GM18520 (cell line): ENCODE measurements at regions not wholly inside any gene's neighbourhood (a gene's known extent, or its start where the extent isn't known, plus 50 kb on each side); places are given as distances from the start of the nearest gene placed in this dataset.

Experiments
- ATAC-seq: cut with Tn5 transposase; IDR thresholded peaks from one replicate; pipeline ENCODE4 v1.9.1; 2021; ENCODE audit not compliant: unreplicated experiment

DNA sequence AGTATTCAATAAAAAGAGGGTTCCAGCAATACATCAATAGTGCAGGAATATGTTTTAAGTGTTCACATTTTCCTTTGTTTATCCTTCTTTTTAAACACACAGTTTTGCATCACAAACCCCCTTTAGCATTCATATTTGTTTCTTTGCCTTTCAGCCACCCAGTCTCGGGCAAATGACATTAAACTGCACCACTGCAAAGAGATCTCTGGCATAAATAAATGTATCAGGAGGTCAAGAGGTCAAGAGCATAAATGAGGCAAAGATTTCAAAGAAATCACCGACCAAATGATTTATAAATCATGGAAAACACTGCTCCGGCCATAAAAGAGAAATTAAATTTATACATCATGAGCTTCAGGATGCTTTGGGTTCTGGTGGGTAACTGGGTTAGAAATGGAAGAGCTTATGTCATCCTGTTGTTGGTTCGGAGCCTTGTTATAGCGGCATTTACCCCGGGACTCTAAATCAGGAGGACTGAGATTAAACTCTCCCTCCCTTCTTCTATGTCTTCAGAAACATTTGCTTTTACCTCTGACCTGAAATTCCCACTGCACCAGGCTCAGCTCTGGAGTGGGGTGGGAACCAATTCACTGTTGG lies 449.6 kb upstream of the CLINT1 start:
- ATAC-seq: no peak

DNA sequence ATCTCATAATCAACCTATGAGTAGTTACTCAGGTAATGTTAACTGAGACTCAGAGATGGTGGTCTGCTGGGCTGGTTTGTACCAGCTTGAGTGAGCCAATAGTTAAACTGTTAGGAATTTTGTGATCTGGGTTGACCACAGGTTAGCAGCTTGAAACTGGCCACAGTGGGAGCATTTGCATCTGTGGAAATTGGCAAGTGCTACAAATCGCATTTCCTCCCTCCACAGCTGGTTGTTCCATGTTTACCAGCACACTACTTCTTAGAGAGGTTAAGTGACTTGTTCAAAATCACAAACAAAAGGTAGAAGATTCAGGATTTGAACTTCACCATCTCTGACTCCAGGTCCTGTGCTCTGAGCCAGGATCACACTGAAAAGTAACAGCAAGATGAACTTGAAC lies 446.9 kb upstream of the CLINT1 start:
- no peak for ATAC-seq

DNA sequence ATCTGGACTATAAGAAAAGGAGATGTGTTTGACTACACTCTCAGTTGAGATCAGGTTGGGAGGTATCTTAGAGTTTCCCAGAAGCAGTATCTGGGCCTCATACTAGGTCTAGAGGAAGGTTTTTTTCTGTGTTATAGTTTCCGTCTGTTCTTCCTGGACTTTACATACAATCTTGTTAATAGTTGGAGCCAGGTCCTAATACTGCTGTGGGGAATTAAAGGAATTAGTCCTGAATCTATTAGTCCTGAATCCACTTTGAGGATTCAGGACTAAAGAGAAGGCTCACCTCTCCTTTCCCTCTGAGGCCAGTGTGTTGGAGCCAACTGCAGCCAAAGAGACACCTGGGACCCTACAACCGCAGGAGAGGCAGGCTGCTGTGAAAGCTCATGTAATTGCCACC lies 445.7 kb upstream of the CLINT1 start:
- no peak for ATAC-seq

DNA sequence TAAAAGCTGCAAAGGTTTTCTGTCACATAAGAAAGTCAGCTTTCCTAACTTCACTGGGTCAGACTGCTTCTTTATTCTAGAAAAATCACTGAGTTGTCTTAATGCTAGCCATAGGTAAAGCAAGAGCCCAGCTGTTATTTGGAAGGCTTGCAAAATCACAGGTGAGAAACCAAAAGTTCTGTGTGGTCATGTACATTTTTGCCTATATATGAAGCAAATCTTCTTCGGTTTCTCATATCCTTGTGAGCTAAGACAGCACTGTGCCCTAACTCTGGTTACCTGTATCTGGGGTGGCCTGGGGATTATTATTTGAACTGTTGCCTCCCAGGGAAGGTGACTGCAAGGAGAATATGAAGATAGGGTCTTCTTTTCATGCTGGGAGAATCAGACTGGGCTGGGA lies 444.9 kb upstream of the CLINT1 start:
- no peak for ATAC-seq

DNA sequence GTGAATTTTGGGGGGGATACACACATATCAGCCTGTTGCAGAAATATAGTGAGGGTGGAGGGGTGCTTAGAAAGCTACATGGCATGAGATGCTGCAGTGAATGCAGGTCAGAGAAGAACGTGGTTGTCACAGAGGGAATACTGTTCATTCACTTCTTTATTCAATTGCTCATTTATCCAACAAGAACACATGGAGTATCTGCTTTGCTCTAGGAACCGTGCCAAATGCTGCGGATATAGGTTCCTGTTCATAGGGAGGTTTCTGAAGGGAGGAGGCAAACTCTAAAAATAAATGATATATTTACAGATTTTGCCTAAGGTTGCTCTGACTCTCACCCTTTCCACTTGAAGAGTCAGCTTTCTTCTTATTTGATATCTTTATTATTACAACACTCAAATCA lies 444.3 kb upstream of the CLINT1 start:
- no peak for ATAC-seq

DNA sequence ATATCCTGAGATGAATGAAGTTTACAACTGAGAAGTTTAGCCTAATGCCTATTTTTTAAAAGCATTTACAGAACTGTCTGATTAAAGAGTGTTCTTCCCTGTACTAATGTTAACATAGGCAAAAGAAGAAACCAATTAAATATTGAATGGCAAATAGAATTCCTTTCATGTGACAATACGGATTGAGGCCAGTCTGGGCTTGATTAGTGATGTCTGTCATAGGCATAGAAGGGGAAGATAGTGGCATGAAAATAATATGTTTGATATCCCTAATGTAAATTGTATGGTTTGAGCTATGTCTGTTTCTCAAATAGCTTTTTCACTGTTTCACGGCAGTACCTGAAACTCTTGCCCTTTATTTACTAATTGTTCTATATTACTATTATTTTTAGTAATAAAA lies 443.1 kb upstream of the CLINT1 start:
- no peak for ATAC-seq

DNA sequence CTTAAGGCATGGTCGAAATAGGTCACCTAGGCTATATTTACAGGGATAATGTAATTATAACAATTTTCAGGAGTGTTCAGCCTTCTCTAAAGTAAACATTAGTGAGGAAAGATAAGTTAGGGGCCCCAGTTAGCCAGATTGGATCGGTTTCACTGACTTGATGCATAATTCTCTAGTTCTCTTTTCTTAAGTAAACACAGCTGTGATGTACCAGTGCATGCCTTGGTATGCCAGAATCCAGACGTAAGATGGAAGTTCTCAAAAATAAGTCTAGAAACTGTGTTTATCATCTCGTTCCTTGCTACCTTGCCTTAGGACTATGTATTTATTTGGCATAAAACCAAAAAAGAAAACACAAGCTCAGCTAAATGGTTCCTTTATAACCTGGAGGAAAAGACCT lies 442.2 kb upstream of the CLINT1 start:
- no peak for ATAC-seq

DNA sequence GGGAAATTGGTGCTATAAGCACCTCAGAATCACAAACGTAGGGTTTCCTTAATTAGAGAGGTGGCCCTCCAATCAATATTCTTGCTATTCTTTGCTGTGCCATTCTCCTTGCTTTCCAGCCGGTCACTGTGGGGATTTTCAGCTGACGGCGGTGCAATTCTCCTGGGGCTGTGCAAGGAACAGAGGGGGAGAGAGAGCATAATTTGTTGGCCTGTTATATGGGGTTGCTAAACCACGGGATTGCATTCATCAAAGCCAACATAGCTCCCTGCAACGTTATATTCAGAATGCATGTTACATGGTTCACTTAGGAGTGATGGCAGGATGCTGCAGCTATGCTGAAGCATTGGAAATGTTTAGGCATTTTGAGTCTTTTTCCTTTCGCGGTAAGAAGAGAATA lies 441.3 kb upstream of the CLINT1 start:
- no peak for ATAC-seq

DNA sequence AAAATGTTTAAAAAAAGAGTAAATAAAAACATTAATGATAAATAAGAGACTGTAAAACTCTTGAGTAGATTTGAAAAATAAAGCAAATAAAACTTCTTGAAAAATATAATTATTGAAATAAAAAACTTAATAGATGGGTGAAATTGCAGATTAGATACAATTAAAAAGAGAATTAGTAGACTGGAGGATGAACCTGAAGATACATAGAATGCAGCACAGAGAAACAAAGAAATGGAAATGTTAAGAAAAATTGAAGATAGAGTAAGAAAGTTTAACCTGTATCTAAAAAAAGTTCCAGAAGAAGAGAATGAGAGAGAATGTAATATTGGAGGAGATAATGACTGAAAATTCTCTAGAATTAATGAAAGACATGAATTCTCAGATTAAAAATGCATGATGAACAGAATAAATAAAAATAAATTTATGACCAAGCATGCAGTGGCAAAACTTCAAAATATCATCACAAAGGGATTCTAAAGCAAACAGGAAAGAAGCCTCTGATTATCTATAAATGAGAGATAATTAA lies 438.1 kb upstream of the CLINT1 start:
- ATAC-seq: no peak

DNA sequence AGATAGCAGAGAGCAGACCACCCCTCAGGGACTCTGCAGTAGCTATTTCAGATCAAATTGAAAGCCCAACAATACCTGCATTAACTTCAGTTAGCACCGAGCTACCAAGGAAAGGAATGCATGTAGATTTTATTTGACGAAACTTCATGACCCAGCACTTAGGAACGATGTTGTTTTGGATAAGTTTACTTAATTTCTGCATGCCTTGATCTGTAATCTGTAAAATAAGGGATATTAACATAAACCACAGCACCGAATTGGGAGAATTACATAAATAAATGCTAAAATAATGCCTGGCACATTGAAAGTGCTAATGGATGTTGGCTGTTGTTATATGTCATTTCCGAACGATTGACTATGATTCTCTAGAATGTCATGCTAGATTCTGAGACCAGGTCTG lies 435.8 kb upstream of the CLINT1 start:
- no peak for ATAC-seq

DNA sequence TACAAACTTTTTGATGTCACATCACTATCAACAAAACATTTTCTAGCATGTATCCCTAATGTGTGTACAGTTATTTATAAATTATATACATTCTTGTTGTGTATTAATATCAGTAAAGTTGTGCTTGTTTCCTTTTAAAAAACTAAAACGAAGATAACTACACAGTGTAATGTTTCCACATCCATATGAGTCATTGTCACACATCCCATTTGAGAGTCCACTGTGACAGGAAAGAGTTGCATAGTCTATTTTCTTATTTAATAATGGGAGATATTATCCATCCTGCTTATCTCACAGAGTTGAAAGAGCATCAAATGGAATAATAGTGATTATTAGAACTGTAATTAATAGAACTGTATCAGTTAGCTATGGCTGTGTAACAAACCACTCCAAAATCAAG lies 434.0 kb upstream of the CLINT1 start:
- no peak for ATAC-seq

DNA sequence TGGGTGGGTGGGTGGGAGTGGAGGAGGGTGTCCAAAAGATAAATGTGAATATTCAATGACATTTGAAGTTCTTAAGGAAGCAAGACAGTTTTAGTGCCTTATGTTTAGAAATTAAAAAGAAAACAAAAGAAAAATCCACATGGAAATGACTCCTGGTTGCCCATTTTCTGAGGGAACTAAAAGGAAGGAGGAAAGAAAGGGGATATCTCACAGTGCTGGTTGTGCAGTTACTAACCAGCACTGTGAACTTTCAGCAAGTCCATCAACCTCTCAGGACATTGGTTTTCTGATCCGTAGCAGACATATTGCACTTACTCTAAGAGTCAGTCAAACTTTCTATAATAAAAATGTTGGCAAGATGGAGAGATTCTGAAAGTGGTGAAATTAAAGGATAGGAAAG lies 431.0 kb upstream of the CLINT1 start:
- ATAC-seq: no peak

DNA sequence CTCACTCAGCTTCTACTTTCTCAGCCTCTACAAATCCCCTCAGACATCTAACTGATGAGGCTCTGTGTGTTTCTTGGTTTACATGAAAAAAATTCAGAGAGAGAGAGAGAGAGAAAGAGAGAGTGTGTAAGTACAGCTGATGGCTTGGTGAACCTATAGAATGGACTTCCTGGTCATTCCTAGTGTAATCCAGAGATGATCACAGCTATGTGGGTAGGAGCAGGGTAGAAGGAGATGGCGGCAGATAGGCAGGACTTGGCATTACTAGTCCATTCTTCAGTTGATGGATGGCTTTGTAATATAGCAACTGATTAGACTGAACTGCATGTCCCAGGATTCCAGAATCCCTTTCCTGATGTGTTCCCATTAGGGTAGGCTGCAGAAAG lies 429.3 kb upstream of the CLINT1 start:
- ATAC-seq: no peak

DNA sequence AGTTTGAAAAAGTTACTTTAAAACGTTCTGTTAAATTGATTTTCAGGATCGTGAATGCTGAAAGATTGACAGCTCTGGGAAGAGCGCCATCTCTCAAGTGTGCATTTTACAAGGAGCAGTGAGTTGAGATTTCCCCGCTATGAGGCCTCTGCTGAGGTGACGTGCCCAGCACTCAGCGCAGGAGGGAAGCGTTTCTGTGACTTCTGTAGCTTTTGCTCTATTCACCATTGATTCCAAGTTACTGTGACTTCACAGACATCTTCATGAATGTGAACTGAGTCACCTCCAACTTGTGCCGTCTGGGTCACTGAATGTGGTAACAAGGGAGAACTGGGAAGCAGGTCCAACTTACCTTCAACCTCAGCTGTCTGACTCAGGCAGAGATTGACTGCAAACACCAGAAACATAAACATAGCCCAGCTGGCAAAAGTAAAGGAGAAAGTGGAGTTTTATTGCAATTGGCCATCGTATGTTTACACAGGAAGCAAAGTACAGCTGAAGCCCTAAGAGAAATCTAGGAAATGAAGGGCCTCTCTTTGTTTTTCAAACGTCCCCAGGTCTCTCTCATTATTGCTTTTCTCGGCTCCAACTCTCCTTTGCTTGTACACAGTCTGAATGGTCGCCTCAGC lies 428.8 kb upstream of the CLINT1 start:
- ATAC-seq: no peak

DNA sequence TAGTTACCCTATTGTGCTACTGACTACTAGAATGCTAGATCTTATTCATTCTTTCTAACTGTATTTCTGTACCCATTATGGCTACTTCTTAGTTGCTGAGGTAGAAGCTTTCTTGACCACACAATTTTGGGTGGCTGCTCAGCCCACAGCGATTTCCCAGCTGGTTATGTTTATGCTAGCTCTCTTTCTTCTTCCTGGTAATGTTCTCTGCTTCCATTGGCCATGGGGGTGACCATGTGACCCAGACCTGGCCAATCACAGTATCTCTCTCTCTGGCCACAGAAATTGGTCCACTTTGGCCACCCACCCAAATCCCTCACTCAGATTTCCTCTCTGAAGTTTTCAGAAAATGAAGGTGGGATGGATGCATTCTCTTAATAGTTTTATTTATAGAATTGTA lies 427.9 kb upstream of the CLINT1 start:
- ATAC-seq: no peak

DNA sequence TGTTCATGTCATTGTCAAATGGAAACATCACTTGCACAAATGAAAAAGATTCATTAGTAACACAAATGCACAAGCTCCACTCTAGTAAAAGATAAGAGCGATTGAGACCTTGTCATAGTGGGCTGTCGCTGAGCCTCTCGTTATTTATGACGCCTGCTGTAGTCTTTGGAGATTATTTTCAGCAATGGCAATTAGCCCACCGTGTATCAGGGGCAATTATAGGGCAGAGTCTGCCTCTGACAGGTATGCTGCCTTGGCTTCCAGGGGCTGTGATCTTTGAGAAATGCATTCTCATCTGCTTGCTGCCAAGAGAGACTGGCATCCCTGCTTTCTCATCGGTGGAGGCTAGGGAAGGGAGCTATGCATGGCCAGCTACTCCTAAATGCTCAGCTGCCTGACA lies 426.8 kb upstream of the CLINT1 start:
- no peak for ATAC-seq

DNA sequence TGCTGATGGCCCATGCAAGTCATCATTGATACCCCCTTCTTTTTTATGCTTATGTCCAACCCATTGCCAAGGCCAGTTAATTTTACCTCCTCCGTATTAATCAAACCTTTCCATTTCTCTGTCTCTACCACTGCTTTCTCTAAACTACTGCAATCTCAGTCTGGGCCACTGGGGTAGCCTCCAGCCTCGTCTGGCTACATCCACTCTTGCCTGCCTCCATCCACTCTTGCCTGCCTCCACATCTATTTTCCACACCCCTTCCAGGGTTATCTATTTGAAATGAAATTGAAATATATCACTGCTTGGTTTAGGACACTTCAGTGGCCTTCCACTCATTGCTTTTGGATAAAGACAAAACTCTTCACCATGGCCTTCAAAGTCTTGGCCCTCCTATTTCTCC lies 425.3 kb upstream of the CLINT1 start:
- ATAC-seq: no peak

DNA sequence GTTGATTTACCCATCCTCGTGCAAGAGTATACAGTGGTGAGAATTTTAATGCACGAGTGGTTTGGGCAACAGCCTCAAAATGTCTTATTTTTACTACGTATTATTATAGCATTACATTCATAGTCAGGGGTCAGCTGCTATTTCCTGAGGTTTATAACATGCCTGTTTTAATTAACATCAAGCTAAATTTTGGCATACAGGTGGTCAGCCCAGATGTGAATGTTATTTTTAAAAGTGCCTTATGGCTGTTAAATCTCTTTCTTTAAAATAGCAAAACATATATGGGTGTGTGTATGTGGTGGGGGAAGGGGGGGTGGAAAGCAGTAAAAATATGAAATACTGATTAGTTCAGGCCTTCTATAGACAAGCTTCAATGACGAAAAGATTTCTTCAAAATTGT lies 424.5 kb upstream of the CLINT1 start:
- no peak for ATAC-seq

DNA sequence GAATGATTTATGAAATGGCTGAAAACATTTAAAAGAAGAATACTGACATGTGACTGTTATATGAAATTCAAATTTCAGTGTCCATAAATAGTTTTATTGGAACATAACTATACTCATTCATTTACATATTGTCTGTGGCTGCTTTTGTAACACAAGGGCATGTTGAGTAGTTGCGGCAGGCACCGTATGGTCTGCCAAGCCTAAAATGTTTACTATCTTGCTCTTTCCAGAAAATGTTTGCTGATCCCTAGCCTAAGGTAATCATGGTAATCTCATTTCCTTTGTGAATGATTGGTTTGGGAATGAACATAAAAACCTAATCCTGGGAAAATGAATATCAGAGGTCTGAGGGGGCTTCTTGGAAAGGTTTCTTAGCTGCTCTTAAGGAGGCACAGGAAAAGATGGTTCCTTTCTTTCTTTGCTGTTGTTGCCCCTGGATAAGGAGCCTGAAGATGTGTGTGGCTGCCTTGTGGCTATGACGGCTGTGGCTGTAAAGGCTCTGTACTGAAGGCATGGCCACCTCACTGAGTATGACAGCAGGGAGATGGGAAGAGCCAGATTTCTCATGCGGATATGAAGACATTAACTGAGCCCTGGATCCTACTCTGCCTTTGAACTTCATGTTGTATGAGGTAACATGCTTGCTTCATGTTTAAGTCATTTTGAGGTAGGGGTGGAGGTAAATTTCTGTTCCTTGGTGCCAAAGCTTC lies 419.4 kb upstream of the CLINT1 start:
- ATAC-seq: no peak

DNA sequence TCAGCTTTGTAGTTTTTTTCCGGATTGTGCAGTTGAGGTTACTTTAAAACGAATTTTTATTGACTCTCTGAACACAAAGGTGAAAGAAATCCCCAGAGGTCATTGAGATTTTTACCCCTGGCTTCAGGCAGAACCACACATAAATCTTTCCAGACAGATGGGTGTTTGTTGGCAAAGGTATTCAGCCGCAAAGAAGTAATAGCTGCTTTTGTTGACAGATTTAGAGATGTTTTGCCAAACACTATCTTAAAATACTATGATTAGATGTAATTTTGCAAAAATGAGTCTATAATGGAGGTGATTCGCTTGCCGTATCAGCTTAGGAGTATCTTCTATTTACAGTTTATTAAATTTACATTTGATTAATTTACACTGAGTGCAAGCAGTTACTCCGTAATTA lies 418.3 kb upstream of the CLINT1 start:
- no peak for ATAC-seq

DNA sequence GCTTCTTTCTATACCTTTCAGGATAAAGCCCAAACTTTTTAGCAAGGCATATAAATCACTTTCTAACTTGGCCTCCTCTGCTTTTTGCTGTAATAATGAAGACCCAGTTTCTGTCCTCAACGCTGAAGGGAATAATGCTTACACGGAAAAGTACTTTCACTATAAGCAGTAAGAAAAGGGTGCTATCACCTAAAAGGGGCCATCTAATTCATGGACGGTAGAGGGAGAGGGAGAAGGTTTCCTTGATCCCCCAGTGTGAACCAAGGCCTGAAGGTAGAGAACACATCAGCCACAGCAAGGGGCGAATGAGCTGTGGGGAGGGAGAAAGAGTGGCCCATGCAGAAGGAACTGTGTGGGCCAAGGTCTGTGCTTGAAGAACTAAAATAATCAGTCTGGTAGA lies 417.7 kb upstream of the CLINT1 start:
- ATAC-seq: no peak

DNA sequence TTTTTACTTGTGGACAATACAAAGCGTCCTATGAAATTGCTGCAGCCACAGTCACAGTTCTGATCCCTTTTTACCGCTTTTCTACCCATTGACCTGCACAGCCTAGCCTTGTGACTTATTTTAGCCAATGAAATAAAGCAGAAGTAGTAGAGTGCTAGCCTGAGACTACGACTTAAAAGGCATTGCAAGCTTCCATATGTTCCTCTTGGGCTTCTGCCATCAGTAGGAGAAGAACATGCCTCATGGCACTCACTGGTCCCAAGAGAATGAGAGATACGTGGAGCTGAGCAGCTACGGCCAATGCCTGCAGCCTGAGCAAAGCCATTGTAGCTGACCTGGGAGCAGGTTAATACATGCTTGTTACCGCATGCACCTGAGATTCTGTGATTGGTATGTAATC lies 416.6 kb upstream of the CLINT1 start:
- ATAC-seq: no peak

DNA sequence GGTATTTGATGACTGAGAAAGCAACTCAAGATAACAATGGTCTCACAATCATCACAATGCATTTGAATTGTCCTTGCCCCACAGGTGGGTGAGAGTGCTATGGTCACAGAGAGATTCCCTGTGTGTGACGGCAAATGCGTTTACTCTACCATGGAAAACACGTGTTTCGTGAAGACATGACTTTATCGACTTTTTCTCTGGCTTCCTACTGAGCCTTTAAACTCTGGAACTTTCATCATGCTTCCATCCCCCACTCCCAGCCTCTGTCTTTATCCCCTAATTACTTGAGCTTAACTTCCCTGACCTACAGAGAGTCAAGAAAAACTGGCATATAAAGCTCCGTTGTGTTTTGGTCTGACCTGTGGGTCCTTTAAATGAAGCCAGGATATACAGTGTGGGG lies 414.1 kb upstream of the CLINT1 start:
- ATAC-seq: no peak
